ENCODE measurements at regions not wholly inside any gene's neighbourhood (a gene's known extent, or its start where the extent isn't known, plus 50 kb on each side); places are given as distances from the start of the nearest gene placed in this dataset.

DNA sequence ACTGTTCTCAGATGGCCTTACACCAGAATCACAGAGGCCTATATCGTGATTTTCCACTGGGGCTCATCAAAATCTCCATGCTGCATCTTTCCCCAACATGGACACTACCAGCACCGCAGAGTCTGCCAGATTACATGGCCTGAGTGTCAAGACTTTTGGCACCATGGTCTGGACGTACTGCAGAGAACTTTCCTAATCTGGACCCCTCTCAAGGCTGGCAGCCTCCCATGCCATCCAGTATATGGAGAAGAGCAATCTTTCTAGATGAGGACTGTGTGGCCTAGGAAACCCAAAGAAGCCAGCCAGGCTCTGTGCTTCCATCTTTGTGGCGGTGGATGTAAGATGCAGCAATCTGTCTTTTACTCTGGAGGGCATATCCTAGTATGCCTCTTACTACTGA is 139.2 kb downstream of the ADAMTS15 start:
- DNase-seq: no peak

DNA sequence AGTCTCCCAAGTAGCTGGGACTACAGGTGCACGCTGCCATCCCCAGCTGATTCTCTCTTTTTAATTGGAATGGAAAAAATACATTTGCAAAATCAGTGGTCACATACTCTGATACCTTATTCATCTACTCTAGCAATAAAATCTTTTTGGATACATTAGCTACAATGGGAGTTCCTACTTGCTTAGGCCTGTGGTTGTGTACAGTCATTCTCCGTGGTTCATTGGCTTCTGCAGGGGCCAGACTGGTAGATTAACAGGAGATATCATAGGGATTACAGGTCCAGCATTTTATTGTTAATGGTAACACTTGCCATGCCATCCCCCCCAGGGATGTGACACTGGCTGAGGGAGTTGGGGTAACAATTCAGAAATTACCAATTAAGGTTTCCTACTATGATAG is 140.0 kb downstream of the ADAMTS15 start:
- no peak for DNase-seq

DNA sequence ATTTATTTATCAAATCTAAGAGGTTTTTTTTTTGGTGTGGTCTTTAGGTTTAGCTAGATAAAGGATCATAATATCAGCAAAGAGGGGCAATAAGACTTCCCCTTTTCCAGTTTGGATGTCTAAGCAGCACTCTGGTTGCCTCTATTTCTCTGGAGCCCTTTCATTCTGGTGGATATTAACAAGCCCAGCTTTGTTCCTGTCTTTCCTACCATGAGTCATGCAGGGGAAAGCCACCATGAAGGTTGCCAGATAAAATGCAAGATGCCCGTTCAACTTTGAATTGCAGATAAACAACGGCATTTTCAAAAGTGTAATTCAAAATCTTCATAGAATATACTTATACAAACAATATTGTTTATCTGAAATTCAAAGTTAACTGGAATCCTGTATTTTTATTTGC is 143.6 kb downstream of the ADAMTS15 start:
- DNase-seq: no peak

DNA sequence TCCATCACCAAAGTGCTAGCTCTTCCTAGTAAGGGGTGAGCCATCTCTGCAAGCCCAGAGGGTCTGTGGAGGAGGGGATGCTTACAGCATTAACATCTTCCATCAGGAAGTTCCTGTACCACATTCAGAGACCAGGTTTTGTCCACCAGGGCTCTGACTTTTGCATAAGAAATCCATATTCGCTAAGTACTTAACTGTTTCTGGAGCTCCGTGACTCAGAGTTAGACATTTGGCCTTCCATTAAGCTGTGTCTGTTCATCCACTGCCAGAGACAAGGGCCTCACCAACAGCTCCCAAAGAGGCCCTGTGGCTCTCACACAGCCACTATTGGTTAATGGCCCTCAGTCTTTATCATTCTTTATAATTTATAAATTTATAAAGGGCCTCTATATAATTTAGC is 144.6 kb downstream of the ADAMTS15 start:
- no peak for DNase-seq

DNA sequence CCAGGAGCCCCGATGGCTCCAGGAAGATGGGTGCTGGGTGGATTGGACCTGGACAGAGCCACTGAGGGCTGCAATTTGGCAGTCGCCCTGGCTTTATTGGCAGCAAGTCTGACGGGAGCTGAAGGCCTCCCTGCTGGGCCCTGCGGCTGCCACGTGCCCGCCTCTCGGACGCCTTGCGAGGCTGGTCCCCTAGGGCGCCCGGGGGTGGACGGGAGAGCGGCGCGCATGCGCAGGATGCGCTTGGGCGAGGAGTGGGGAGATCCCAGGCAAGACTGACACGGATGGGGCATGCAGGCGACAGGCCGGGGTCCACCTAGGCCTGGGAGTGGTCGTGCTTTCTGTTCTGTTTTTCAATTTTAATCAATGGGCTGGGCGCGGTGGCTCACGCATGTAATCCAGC is 150.0 kb downstream of the ADAMTS15 start:
- DNase-seq: no peak

DNA sequence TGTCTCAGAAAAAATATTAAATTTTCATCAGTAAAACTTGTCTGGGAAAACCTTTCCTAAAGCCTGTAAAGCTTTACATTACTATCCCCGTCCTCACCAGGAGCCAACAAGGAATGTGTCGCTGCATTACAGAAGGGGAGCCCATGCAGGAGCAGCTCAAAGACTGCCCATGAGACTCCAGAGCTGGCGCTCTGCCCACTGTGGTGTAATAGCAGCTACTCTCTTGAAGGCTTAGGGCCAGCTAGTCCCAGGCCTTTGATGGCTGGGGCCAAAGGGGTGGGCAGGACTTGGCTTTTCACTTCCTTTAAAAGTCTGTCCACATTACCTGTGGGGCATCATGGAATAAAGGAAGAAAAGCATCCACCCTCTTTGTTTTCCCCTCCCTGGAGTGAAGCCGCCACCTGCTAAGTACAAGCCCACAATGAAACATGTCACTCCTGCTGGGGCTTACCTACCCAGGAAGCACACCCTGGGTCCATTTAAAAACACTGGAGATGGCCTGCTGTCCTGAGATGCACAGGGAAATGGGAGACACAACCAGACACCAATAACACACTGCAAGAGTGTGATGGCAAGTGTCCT is 150.7 kb downstream of the ADAMTS15 start:
- no peak for DNase-seq

DNA sequence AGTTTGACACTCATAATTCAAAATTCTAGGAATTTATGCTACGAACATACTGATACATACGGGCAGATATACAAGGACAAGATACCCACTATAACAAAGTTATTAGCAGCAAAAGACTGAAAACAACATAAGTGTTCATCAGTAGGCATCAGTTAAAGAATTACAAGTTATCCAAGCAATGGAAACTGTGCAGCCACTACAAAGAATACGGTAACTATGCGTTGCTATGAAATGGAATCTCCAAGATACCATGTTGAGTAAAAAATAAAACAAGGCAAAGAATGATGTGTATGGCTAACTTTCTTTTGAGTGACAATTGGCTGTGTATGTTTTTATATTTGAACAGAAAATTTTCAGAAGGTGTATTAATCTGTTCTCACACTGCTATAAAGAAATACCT is 151.7 kb downstream of the ADAMTS15 start:
- no peak for DNase-seq

DNA sequence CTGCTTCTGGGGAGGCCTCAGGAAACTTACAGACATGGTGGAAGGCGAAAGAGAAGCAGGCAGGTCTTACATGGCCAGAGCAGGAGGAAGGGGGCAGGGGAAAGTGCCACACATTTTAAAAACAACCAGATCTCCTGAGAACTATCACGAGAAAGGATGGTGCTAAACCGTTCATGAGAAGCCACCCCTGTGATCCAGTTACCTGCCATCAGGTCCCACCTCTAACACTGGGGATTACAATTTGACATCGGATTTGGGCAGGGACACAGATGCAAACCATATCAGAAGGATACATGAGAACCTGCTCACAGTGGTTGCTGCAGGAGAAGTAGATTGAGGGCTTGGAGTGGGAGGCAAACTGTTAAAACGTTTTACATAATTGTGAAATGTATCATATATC is 152.2 kb downstream of the ADAMTS15 start:
- DNase-seq: no peak

DNA sequence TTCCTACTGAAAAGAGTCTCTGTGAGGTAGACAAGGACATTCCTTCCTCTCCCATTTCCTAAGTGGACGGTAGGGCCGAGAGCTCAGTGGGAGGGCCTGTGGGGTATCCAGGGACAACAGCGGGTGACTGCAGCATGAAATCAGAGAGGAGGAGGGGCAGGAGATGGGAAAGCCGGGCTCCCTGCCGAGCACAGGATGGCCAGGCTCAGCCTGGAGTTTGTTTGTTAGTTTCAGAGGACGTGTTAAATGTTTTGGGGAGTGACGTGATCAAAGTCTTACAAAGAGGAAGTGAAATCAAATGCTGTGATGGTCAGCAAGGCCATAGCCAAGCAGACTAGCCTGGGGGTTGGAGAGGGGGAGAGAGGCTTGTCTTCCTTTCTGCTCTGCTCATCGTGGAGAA is 152.7 kb downstream of the ADAMTS15 start:
- peak in 3 of 4 experiments; percentile 49 to 78 (median 76) for DNase-seq

DNA sequence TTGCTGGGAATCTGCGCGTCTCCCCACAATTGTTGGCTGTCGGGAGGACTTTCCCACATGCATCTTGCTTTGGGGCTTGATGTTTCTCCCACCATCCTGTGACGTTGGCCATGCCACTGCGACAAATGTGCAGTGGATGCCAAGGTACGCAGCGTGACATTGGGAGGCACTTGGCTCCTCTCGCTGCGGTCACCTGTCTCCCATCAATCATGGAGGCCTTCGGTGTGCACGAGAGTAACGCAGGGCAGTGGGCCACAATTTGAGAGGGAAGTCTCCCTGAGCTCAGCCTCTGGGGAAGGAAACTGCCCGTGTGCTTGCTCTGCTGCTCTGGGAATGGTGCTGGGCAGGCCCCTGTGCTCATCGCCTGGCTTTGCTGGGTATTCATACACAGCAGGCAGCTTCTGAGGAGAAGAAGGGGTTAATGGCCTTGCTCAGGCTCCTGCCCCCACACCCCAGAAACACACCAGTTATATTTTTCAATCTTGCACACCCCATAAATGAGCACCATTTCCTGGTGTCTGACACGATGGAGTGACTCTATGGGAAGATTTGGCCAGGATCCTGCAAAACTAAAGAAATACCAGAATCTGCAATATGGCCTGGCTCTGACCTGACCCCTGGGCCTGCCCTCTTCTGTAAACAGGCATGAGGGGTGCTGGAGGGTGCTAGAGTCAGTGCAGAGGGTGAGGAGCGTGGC is 153.5 kb downstream of the ADAMTS15 start:
- no peak for DNase-seq

DNA sequence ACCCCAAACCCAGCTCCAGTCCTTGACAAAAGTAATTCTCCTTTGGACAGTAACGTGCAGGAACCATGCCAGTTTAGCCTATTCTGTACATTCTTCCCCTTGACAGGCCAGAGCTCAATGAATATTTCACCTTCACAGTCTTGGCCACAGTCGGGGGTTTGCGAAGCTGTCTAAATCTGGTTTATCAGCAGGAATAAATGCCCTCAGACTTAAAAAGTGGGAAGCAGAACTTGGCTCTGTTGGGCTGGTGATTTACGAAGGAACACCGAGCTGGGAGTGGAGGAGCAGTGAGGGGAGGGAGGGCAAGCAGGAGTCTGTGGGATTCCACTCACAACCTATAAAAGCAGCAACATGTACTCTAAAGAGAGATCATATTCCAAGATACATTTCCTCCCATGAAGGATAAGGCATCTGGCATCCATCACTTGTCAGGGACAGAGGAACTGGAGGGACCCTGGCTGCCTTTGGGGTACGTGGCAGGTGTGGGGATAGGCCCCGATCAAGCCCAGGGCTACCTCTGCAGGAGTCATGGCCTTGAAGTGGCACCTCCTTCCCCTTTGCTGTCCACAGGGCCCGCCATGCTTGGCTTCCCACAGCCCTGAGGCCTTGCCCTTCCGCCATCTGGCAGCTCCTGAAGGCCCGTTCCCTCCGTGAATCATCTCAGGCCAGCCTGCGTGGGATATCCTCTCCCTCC is 154.3 kb downstream of the ADAMTS15 start:
- DNase-seq: no peak

DNA sequence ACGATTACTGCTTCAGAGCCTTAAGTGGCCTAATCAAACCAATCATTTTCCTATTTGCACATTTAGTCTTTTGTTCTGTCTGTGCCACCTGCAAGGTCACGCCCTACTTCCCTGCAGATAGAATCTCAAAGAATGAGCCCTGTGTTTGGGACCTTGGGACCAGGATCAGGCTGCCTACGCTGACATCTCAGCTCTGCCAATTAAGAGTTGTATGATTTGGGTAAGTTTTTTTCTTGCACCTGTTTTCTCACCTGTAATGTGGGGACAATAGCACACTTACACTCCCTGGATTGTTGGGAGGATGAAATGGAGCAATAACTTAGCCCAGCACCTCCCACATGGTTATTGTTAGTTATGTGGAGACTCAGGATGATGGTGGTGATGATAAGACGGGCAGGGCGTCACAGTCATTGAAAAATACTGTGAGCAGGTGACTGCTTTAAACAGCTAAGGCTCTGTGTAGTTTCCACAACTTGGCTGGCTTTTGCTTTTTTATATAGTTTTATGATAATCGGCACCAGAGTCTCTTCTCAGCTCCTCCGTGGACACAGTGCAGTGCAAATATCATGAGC is 155.0 kb downstream of the ADAMTS15 start:
- no peak for DNase-seq

DNA sequence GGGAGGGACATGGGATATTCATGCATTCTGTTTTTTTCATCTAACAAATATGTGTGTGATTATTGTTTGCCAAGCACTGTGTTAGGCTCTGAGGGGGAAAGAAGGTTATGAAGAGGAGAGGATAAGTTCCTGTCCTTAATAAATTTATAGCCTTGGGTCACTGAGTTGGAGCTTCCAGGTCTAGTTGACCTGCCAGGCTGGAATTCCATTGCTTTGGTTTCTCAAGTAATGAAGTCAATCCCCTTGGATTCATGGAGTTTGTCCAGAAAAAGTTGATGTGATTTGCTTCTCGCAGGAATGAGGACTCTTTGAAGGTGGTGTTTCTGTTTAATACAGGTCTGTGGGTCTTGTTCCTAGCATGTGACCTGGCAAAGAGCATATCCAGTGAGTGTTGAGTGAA is 156.2 kb downstream of the ADAMTS15 start:
- no peak for DNase-seq

DNA sequence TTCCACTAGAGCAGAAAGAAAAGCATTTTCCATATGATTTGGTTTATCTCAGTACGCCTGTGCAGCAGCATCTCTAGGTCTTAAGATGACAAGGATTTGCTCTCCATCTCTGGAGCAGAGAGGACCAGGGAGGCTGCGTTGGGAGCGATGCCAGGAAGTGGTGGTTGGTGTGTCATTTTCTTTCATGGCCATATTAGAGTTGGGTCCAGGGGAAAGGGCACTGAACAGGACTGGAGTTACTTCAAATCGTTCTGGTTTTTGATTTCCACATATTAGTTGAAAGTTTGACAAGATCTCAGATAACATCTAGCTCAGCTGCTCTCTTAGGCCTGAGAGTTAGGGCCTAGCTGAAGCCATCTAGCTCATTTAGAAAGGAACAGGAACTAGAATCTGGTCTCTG is 157.7 kb downstream of the ADAMTS15 start:
- no peak for DNase-seq

DNA sequence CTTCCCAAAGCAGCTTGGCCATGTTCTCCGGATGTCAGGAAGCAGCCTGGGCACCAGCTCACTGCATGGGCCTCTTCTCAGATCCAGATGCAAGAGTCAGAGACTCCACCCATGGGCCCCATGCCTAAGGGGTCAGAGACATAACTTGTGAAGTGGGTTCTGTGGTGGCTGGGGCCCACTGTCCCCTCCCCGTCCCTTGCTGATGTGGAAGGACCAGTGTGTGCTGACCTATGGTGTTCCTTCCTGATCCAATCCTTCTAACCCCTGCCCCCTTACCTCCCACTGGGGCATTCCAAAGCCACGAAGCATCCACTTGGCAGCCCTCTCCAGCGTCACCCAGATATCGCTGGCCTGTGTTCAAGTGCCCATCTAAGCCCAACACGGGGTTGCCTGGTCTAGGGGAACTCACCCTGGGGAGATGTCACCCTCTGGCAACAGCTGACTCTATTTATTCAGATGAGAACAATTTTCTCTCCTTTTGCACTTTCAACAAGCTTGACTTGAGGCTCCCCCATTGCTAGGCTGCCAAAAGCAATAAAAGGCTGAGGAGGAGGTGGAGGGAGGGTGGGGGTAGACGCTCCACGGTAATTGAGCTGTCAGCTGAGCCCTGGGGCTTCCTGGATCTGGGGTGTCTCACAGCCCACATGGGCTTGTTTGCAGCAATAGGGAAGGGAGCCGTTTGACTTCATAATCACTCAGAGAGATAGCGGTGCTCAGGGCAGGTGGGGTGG is 158.5 kb downstream of the ADAMTS15 start:
- DNase-seq: no peak

DNA sequence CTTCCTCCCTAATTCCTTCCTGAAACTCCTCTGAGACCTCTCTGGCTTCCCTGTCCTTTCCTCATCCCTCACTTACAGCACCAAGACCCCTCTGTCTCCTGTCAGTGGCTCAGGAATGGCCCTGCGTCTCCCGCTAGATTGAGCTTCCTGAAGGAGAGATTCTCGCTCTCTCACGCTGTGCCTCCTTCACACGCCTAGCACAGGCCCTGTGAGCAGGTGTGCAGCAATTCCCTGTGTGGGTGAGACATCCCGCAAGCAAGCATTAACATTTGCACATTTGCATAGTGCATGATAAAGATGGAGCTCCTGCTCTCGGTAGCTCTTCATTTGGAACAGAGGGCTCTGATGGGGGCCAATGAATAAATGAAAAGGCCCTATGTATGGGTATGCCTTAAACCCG is 159.8 kb downstream of the ADAMTS15 start:
- no peak for DNase-seq

DNA sequence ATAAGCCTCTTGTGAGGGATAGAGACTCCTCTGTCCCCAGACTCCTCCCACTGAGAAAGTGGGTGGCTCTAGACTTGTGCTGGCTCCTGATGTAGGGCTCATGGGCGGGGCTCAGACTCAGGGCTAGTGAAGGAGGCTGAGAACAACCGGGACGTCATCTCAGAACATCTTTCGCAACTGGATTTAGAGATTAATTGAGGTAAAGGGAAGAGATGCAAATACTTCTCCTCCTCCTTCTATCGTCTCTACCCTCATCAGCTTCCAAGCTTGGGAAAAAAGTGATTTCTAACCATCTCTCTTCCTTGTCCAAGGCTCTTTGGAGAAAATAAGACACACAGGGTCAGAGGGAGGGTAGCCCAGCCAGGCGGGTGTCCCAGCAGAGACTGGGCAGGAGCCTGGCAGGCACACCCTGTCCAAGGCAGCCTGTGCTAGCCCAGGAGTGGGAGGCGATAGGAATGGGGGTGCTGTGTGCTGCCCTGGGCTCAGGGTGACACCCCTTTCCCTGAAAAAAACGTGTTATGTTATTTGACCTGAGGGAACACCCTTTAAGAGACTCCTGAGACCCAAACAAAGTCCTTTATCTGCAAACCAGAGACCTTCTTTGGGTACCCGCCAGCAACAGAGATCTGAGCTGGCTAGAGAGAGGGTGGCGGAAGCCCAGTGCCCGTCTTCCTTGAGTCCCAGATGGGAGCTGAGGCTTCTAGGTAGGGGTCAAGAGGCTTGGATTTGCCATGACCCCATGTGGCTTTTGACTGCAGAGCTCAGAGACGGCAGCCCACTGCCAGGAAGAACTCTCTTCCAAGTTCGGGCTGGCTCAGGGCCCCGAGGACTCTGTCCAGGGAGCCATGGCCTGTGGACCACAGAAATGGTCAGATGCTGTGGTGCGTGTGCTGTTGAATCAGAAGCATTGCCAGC is 160.9 kb downstream of the ADAMTS15 start:
- peak in 2 of 4 experiments; percentile 8 to 11 for DNase-seq

DNA sequence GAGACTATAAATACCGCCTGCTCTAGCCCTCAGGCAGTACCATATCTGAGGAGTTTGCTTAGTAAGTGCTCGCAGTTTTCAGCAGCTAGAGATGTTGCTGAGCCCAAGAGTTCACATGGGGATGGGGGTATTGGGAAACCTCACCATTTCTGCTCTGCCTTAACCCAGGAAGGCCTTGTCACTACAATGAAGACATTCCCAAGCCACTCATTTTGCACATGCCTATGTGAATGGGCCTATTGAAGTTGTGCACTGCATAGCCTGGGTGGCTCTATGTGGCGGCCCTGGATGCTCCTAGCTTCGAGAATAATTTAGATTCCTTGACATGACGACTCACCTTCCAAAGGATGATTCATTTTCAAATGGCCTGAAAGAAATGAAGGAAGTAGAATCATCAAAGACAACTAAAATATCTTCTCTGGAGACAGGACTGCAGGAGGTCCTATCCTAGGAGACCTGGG is 163.4 kb downstream of the ADAMTS15 start:
- peak; percentile 9 to 47 (median 28) for DNase-seq

DNA sequence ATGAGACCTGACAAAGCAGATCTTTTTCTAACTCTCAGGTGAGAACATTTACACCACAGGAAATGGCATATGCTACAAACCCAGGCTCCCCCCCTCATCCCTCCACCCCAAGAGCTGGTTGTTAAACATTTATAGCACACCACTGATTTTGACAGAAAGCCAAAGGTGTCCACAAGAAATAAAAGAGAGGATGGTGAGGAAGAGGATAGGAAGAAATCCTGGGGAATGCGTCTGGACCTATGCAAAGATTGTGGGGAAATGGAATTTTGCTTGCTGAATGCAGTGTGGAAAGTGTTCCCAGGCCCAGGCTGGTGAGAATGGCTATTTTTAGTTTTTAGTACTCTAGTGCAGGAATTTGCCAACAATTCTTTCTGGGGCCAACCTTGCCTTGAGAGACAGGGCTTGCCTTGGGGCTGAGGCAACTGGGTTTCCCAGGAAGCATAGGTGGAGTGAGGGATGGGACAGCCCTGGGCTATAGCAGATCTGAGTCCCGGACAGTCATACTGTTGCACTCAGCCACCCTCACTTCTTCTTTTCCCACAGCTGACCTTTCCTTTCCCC is 163.9 kb downstream of the ADAMTS15 start:
- peak; percentile 27 to 59 (median 54) for DNase-seq

DNA sequence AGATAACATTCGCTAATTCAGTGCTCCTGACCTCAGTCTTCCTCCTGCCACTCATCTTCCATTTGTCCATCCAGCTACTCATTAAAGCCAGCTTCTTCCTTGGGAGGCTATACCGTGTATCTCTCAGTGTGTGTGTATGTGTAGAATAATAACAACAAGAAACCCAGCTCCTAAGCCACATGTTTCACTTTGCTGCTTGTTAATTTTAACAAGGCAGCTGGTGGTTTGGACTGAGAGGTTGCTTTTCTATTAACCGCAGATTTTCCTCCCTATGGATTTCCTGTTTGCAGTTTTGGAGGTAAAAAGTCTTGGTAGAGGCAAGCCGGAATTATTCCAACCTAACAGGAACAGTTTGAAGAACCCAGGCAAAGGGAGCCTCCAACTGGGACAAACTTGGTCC is 165.0 kb downstream of the ADAMTS15 start:
- no peak for DNase-seq

DNA sequence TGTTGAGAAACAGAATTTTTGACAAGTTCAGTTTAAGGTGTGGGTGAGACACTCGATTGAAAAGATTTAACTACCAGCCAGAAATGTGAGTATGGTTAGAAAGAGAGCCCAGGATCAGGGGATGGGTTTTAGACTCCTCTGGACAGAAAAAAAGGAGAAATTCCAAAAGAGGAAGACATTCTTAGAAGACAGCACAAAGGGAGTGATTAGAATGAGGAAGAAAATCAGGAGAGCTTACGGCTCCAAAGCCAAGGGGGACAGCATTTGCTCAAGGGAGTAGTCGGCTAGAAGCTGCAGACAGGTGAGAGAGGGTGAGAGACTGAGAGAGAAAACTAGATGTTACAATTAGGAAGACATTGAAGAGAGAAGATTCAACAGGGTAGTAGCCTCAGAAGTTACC is 166.1 kb downstream of the ADAMTS15 start:
- peak in 3 of 4 experiments; percentile 42 to 61 (median 52) for DNase-seq
